WTC11 (cell line): ENCODE measurements at regions not wholly inside any gene's neighbourhood (a gene's known extent, or its start where the extent isn't known, plus 50 kb on each side); places are given as distances from the start of the nearest gene placed in this dataset.

Source experiments
- ATAC-seq: fragments of 200-7000 bp; cut with Tn5 transposase; 2 replicates; pipeline ENCODE4 v1.10.0; 2021; ENCODE audit warnings: mild to moderate bottlenecking, moderate library complexity
- CTCF ChIA-PET: fragments of 300-600 bp; sonication (Branson Sonifier 250); formaldehyde crosslinking; loops from one replicate; lab custom pipeline; 2021; ENCODE audit warnings: antibody characterized with exemption; lab: Charles Lee
- POLR2A ChIA-PET: fragments of 350-600 bp; sonication (Branson Sonifier 250); formaldehyde crosslinking; loops from one replicate; lab custom pipeline; 2021; ENCODE audit warnings: antibody characterized with exemption; lab: Charles Lee
- DNase-seq: peaks from one replicate; pipeline ENCODE4 v3.0.0; 2021; ENCODE audit warnings: low spot score
- H3K27ac Mint-ChIP-seq: 2 replicates; pipeline ENCODE4 v1.8.0; 2021; ENCODE audit warnings: mixed read lengths
- H3K27me3 Mint-ChIP-seq: 2 replicates; pipeline ENCODE4 v1.8.0; 2021; ENCODE audit warnings: low read depth, mild to moderate bottlenecking, moderate library complexity, mixed read lengths
- H3K36me3 Mint-ChIP-seq: 2 replicates; pipeline ENCODE4 v1.8.0; 2021; ENCODE audit warnings: mixed read lengths
- H3K4me1 Mint-ChIP-seq: 2 replicates; pipeline ENCODE4 v1.8.0; 2022; ENCODE audit warnings: mixed read lengths
- H3K4me3 Mint-ChIP-seq: 2 replicates; pipeline ENCODE4 v1.8.0; 2021; ENCODE audit warnings: mild to moderate bottlenecking, moderate library complexity, mixed read lengths
- H3K9me3 Mint-ChIP-seq: 2 replicates; pipeline ENCODE4 v1.8.0; 2021; ENCODE audit warnings: mixed read lengths
- ATF1 ChIP-seq: sonication (generic); formaldehyde crosslinking; IDR thresholded peaks from 2 replicates; pipeline ENCODE4 v1.8.1; 2023; ENCODE audit warnings: mild to moderate bottlenecking, moderate library complexity, missing genetic modification reagents
- FOXP1 ChIP-seq: sonication (generic); formaldehyde crosslinking; IDR thresholded peaks from 2 replicates; pipeline ENCODE4 v1.8.0; 2022; ENCODE audit warnings: missing genetic modification reagents, mild to moderate bottlenecking, moderate library complexity, borderline replicate concordance
- GABPB1 ChIP-seq: sonication (generic); formaldehyde crosslinking; IDR thresholded peaks from 2 replicates; pipeline ENCODE4 v1.8.1; 2023; ENCODE audit warnings: mild to moderate bottlenecking, missing genetic modification reagents
- NFE2L1 ChIP-seq: sonication (generic); formaldehyde crosslinking; IDR thresholded peaks from 2 replicates; pipeline ENCODE4 v1.8.1; 2023; ENCODE audit warnings: missing genetic modification reagents
- OVOL2 ChIP-seq: fragments of 250-450 bp; sonication (Bioruptor Pico); IDR thresholded peaks from 2 replicates; pipeline ENCODE4 v1.9.0; 2021; ENCODE audit warnings: mild to moderate bottlenecking, borderline replicate concordance
- RELA ChIP-seq: sonication (generic); formaldehyde crosslinking; IDR thresholded peaks from 2 replicates; pipeline ENCODE4 v1.8.1; 2022; ENCODE audit warnings: missing genetic modification reagents, mild to moderate bottlenecking, borderline replicate concordance
- SP1 ChIP-seq: sonication (generic); formaldehyde crosslinking; conservative IDR thresholded peaks from 2 replicates; pipeline ENCODE4 v1.8.1; 2022; ENCODE audit warnings: missing genetic modification reagents
- TEAD4 ChIP-seq: sonication (generic); formaldehyde crosslinking; IDR thresholded peaks from 2 replicates; pipeline ENCODE4 v1.8.0; 2022; ENCODE audit warnings: mild to moderate bottlenecking, missing genetic modification reagents
- ZNF416 ChIP-seq: fragments of 250-450 bp; sonication (Bioruptor Pico); IDR thresholded peaks from 2 replicates; pipeline ENCODE4 v1.9.0; 2021; ENCODE audit warnings: mild to moderate bottlenecking, inconsistent platforms
- TF ChIP-seq, protein P1 (sequence below): sonication (generic); formaldehyde crosslinking; IDR thresholded peaks from 2 replicates; pipeline ENCODE4 v1.8.1; 2023; ENCODE audit warnings: mild to moderate bottlenecking, moderate library complexity, missing genetic modification reagents
- TF ChIP-seq, protein P2 (sequence below): fragments of 250-450 bp; sonication (Bioruptor Pico); IDR thresholded peaks from 2 replicates; pipeline ENCODE4 v1.9.0; 2021; ENCODE audit warnings: mild to moderate bottlenecking
- TF ChIP-seq, protein P3 (sequence below): sonication (generic); formaldehyde crosslinking; IDR thresholded peaks from 2 replicates; pipeline ENCODE4 v1.8.0; 2022; ENCODE audit warnings: mild to moderate bottlenecking, missing genetic modification reagents
- TF ChIP-seq, protein P4 (sequence below): sonication (generic); formaldehyde crosslinking; IDR thresholded peaks from 2 replicates; pipeline ENCODE4 v1.8.0; 2022; ENCODE audit warnings: mild to moderate bottlenecking, missing genetic modification reagents
- TF ChIP-seq, protein P5 (sequence below): fragments of 250-450 bp; sonication (Bioruptor Pico); IDR thresholded peaks from 2 replicates; pipeline ENCODE4 v2.1.2; 2022; ENCODE audit warnings: mild to moderate bottlenecking, moderate library complexity
- TF ChIP-seq, protein P6 (sequence below): sonication (generic); formaldehyde crosslinking; IDR thresholded peaks from 2 replicates; pipeline ENCODE4 v1.8.0; 2023; ENCODE audit warnings: missing genetic modification reagents, mild to moderate bottlenecking, borderline replicate concordance

DNA sequence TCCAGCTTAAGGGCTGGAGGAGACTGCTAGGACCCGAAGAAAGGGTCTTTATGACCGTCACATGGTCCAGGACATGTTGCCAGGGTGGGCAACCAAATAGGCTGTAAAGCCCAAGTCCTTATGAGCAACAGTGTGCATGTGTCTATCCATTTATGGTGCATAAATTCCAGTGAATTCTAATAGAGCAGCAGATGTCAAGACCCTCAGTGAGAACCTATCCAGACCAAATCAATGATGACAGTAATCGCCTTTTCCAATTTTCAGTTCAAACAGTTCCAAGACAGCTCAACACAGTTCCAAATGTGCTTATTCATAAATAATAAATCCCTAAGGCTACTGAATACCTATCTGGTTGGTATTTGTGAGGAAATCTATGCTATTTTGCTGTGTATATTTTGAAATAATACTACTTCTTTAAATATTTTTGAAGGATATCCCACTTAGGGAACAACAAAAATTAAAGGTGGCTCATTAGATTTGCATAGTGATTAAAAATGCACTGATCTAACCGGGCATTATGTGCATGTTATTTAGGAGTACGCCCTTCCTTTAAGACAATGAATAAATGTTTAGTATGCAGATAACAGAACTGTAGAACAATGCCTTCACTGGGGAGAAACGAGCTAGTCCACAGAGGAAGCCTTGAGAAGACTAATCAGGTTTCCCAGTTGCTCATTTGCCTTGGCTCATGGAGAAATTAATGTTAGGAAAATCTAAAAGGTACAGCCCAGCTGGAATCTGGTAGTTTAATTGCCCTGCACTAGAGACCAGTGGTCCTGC, 519.5 kb upstream of the CHAC2 start:
- no peak for DNase-seq
- H3K9me3 Mint-ChIP-seq: no peaks in the 10 kb centered on the region
- peaks cover 22% of the 10 kb centered on the region for H3K4me1 Mint-ChIP-seq
- no peaks in the 10 kb centered on the region for H3K27me3 Mint-ChIP-seq
- ChIA-PET CTCF (no interaction called here), POLR2A (no interaction called here)
- no peak overlapping the region for H3K4me3 Mint-ChIP-seq
- no peak for ATAC-seq
- H3K27ac Mint-ChIP-seq: no peak overlapping the region
- TF ChIP-seq OVOL2 (CRISPR knock-in tag) (no peak), ZNF416 (CRISPR knock-in tag) (no peak), RELA (CRISPR knock-in tag) (no peak), ATF1 (no peak), FOXP1 (no peak)
- TF ChIP-seq, protein P1, sequence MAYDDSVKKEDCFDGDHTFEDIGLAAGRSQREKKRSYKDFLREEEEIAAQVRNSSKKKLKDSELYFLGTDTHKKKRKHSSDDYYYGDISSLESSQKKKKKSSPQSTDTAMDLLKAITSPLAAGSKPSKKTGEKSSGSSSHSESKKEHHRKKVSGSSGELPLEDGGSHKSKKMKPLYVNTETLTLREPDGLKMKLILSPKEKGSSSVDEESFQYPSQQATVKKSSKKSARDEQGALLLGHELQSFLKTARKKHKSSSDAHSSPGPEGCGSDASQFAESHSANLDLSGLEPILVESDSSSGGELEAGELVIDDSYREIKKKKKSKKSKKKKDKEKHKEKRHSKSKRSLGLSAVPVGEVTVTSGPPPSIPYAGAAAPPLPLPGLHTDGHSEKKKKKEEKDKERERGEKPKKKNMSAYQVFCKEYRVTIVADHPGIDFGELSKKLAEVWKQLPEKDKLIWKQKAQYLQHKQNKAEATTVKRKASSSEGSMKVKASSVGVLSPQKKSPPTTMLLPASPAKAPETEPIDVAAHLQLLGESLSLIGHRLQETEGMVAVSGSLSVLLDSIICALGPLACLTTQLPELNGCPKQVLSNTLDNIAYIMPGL (CRISPR knock-in tag): no peak
- TF ChIP-seq, protein P2, sequence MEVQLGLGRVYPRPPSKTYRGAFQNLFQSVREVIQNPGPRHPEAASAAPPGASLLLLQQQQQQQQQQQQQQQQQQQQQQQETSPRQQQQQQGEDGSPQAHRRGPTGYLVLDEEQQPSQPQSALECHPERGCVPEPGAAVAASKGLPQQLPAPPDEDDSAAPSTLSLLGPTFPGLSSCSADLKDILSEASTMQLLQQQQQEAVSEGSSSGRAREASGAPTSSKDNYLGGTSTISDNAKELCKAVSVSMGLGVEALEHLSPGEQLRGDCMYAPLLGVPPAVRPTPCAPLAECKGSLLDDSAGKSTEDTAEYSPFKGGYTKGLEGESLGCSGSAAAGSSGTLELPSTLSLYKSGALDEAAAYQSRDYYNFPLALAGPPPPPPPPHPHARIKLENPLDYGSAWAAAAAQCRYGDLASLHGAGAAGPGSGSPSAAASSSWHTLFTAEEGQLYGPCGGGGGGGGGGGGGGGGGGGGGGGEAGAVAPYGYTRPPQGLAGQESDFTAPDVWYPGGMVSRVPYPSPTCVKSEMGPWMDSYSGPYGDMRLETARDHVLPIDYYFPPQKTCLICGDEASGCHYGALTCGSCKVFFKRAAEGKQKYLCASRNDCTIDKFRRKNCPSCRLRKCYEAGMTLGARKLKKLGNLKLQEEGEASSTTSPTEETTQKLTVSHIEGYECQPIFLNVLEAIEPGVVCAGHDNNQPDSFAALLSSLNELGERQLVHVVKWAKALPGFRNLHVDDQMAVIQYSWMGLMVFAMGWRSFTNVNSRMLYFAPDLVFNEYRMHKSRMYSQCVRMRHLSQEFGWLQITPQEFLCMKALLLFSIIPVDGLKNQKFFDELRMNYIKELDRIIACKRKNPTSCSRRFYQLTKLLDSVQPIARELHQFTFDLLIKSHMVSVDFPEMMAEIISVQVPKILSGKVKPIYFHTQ (CRISPR knock-in tag): no peak
- TF ChIP-seq, protein P3, sequence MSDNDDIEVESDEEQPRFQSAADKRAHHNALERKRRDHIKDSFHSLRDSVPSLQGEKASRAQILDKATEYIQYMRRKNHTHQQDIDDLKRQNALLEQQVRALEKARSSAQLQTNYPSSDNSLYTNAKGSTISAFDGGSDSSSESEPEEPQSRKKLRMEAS: no peak
- TF ChIP-seq, protein P4, sequence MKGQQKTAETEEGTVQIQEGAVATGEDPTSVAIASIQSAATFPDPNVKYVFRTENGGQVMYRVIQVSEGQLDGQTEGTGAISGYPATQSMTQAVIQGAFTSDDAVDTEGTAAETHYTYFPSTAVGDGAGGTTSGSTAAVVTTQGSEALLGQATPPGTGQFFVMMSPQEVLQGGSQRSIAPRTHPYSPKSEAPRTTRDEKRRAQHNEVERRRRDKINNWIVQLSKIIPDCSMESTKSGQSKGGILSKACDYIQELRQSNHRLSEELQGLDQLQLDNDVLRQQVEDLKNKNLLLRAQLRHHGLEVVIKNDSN: no peak
- TF ChIP-seq, all 79 proteins: peak for 0
- no peaks in the 10 kb centered on the region for H3K36me3 Mint-ChIP-seq

DNA sequence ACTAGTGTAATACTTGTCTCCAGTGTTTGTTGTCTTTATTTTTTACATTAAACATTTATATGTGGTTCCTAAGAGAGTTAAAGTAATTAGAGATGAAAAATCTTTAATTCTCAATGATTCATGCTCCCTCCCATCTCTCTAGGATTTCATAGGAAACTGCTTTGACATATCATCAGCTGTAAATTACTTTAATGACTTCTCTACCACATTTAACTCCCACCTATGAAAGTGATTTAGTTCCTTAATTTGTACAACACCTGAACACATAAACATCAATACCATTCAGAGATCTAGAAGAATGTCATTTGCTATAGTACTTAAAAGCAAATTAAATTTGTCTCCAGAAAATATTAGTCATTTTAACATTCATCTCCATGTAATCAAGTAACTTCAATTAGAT, 524.2 kb upstream of the CHAC2 start:
- no peak for ATAC-seq
- TF ChIP-seq SP1 (CRISPR knock-in tag) (no peak), GABPB1 (CRISPR knock-in tag) (no peak), TEAD4 (no peak), NFE2L1 (CRISPR knock-in tag) (no peak)
- TF ChIP-seq, protein P5, sequence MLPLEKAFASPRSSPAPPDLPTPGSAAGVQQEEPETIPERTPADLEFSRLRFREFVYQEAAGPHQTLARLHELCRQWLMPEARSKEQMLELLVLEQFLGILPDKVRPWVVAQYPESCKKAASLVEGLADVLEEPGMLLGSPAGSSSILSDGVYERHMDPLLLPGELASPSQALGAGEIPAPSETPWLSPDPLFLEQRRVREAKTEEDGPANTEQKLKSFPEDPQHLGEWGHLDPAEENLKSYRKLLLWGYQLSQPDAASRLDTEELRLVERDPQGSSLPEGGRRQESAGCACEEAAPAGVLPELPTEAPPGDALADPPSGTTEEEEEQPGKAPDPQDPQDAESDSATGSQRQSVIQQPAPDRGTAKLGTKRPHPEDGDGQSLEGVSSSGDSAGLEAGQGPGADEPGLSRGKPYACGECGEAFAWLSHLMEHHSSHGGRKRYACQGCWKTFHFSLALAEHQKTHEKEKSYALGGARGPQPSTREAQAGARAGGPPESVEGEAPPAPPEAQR (CRISPR knock-in tag): no peak
- TF ChIP-seq, protein P4: no peak
- TF ChIP-seq, protein P6, sequence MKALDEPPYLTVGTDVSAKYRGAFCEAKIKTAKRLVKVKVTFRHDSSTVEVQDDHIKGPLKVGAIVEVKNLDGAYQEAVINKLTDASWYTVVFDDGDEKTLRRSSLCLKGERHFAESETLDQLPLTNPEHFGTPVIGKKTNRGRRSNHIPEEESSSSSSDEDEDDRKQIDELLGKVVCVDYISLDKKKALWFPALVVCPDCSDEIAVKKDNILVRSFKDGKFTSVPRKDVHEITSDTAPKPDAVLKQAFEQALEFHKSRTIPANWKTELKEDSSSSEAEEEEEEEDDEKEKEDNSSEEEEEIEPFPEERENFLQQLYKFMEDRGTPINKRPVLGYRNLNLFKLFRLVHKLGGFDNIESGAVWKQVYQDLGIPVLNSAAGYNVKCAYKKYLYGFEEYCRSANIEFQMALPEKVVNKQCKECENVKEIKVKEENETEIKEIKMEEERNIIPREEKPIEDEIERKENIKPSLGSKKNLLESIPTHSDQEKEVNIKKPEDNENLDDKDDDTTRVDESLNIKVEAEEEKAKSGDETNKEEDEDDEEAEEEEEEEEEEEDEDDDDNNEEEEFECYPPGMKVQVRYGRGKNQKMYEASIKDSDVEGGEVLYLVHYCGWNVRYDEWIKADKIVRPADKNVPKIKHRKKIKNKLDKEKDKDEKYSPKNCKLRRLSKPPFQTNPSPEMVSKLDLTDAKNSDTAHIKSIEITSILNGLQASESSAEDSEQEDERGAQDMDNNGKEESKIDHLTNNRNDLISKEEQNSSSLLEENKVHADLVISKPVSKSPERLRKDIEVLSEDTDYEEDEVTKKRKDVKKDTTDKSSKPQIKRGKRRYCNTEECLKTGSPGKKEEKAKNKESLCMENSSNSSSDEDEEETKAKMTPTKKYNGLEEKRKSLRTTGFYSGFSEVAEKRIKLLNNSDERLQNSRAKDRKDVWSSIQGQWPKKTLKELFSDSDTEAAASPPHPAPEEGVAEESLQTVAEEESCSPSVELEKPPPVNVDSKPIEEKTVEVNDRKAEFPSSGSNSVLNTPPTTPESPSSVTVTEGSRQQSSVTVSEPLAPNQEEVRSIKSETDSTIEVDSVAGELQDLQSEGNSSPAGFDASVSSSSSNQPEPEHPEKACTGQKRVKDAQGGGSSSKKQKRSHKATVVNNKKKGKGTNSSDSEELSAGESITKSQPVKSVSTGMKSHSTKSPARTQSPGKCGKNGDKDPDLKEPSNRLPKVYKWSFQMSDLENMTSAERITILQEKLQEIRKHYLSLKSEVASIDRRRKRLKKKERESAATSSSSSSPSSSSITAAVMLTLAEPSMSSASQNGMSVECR (CRISPR knock-in tag): no peak
- no peaks in the 10 kb centered on the region for H3K9me3 Mint-ChIP-seq
- H3K27ac Mint-ChIP-seq: no peak overlapping the region
- ChIA-PET POLR2A (no interaction called here), CTCF (no interaction called here)
- no peak overlapping the region for H3K4me3 Mint-ChIP-seq
- H3K36me3 Mint-ChIP-seq: no peaks in the 10 kb centered on the region
- peaks cover 6% of the 10 kb centered on the region for H3K4me1 Mint-ChIP-seq
- no peaks in the 10 kb centered on the region for H3K27me3 Mint-ChIP-seq
- DNase-seq: no peak
